Body of pancreas (tissue), 4 donors: ENCODE measurements at regions not wholly inside any gene's neighbourhood (a gene's known extent, or its start where the extent isn't known, plus 50 kb on each side); places are given as distances from the start of the nearest gene placed in this dataset.

Source experiments
- CTCF ChIP-seq, 7 experiments: fragments of 450-650 bp in 4 of 7; fragments of 200-600 bp in 3 of 7; sonication (generic) in 3 of 7; IDR thresholded peaks; one replicate each; pipeline ENCODE4 v1.5.1; 2016 to 2019; ENCODE audit warnings: antibody characterized with exemption in 7 of 7
- POLR2A ChIP-seq, 3 donors: fragments of 450-650 bp; IDR thresholded peaks; one replicate each; pipeline ENCODE4 v1.6.1; 2016; ENCODE audit warnings: antibody characterized with exemption in 3 of 3, mild to moderate bottlenecking in 2 of 3

DNA sequence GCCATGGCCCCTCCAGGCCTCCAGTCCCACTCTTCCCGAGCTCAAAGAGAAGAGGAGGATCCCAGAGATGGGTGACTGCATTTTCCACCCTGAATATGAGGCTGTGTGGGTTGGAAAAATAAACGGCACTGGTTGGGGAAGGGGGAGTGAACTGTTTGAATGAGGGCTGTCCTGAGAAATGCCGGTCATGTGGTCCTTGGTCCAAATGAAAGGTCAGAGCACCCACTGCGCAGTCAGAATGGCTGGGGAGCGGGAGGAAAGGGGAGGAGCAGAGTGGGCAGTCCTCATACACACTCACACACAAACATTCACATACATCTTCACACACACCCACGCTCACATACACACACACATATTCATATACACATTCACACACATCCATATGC is 83.1 kb downstream of the MRPL14 start:
- no peak for TF ChIP-seq CTCF (IDR thresholded peaks at IDR 0.05)
- TF ChIP-seq POLR2A (IDR thresholded peaks at IDR 0.05): no peak
